GM18505 (cell line): ENCODE measurements at regions not wholly inside any gene's neighbourhood (a gene's known extent, or its start where the extent isn't known, plus 50 kb on each side); places are given as distances from the start of the nearest gene placed in this dataset.
A peak's percentile ranks its signal among the peaks of the same experiment; 100 is the strongest.
"Not testable (repeated sequence)": the region's sequence is repeated elsewhere in the genome, so short reads cannot be mapped to it uniquely, and the experiment has no call there.

ENCODE experiments used
- ATAC-seq: cut with Tn5 transposase; IDR thresholded peaks from one replicate; pipeline ENCODE4 v1.9.1; 2021; ENCODE audit not compliant: unreplicated experiment
- POLR2A ChIP-seq: IDR thresholded peaks from 4 replicates; pipeline ENCODE4 v1.6.1; 2011; ENCODE audit warnings: borderline replicate concordance; ENCODE audit not compliant: insufficient read depth, insufficient read length; ENCODE audit errors: extremely low read depth

DNA sequence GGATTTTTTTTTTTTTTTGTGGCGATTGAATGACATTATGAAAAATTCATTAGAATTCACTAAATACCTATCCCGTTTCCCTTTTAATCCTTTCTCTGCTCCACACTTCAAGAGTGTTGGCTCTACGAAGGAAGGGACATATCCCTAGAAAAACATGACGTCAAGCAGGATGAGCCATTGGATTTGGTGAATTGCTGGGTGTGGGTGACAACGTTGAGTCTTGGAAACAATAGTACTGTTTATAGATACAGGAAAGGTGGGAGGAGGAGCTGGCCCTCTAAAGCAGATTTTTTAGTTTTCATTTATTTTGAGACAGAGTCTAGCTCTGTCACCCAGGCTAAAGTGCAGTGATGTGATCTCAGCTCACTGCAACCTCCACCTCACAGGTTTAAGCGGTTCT is 167.6 kb upstream of the FAM20A start:
- no peak for ATAC-seq
- no peak for TF ChIP-seq POLR2A

DNA sequence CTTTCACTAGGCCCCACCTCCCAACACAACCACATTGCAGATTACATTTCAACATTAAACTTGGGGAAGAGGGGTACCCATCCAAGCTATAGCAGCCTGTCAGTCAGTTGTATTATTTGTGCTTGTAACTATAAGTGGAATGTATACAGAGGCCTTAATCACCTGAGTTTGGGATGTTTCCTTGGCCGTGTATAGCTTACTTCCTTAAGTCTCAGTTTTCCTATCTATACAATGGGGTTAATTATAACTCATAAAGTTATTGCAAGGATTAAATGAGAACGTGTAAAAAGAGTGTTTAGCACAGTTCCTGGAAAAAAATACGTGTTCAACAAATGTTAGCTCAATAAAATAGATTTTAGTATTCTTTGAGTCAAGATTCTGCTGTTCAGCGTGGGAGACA is 165.5 kb upstream of the FAM20A start:
- ATAC-seq = no peak
- TF ChIP-seq POLR2A = no peak

DNA sequence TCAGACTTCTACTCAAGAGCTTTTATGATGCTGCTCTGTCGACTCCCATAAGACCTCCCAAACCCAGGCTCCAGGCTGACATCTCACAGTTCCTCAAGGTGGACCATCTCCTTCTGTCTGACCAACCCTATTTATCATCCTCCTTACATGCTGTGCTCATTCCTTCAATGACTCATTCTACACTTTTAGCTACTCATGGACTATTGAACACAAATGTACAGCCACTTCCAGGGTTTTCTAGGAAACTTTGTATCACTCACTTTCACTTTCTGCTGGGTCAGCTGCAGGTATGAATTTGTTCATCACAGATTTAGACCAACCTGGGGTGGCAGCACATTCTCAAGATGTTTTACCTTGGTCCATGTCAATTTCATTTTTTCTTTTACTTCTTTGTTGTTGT is 162.4 kb upstream of the FAM20A start:
- no peak for ATAC-seq
- TF ChIP-seq POLR2A = no peak

DNA sequence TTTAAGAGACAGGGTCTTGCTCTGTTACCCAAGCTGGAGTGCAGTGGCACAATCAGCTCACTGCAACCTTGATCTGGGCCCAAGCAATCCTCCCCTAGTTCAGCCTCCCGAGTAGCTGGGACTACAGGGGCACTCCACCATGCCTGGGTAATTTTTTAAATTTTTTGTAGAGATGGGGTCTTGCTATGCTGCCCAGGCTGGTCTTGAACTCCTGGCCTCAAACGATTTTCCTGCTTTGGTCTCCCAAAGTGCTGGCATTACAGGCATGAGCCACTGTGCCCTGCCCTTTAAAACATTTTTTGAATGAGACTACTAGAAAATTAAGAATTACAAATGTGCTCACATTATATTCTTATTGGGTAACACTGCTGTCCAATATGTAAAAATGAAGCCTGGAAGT is 161.7 kb upstream of the FAM20A start:
- no peak for ATAC-seq

DNA sequence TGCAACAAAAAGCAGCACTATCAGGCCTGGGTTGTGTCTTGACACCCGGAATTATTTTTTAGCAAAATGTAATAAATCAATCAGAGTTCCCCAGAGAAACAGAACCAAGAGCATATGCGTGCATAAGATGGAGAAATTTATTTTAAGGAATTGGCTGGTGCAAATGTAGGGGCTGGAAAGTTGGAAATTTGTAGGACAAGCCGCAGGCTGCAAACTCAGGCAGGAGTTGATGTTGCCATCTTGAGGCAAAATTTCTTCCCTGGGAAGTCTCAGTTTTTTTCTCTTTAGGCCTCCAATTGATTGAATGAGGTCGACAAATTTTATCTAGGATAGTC is 158.9 kb upstream of the FAM20A start:
- no peak for TF ChIP-seq POLR2A
- no peak for ATAC-seq

More for the DNA sequence above, 161.7 kb upstream of the FAM20A start:
- no peak for TF ChIP-seq POLR2A

DNA sequence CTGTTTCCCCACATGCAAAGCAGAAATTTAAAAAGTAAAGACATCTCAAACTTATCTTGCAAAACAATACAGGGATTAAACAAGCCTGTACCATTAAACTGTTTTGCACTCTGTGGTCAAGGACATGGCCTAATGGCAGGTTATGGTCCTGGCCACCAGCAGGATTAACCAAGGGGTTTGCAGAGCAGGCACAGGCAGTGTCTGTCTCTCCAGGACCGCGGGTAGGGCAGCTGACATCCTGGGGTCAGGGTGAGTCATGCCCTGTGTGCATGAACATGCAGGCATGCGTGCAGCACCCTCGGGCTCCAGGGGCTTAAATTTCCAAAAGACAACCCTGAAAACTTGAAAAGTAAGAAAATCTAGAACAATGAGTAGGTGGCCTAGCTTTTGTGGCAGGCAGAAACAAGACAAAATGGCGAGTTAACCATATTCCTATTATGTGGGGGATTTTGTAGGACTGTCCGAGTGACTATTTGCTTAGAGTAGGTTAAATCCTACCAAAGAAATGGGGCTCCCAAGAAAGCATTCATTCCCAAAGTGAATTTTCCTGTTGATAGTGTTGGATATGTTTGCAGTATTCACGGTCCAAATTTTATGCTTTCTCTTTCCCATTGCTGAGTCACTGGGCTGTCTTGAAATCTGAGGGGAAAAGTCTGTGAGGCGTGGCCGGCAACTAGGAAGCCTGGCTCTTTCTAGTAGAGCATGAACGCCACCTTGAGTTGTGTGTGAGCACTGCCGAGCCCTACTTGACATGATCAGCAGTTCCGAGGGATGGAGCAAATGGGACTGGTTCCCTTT is 158.4 kb upstream of the FAM20A start:
- ATAC-seq = peak; percentile 85
- TF ChIP-seq POLR2A = no peak

DNA sequence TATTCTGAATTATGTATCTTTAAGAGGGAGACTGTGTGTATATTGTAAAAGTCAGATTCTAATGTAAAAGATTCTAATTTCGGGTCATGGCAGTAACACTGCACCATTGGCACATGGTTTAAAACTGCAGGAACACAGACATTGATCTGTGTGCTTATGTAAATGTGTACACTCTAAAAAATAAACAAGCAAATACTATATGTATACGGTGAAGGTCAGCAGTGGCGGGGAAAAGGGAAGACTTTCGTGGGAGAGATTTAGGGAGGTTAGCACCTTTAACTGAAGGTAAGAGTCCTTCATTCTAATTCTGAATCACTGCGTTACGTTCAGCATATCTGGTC is 157.8 kb upstream of the FAM20A start:
- no peak for ATAC-seq
- TF ChIP-seq POLR2A = no peak

DNA sequence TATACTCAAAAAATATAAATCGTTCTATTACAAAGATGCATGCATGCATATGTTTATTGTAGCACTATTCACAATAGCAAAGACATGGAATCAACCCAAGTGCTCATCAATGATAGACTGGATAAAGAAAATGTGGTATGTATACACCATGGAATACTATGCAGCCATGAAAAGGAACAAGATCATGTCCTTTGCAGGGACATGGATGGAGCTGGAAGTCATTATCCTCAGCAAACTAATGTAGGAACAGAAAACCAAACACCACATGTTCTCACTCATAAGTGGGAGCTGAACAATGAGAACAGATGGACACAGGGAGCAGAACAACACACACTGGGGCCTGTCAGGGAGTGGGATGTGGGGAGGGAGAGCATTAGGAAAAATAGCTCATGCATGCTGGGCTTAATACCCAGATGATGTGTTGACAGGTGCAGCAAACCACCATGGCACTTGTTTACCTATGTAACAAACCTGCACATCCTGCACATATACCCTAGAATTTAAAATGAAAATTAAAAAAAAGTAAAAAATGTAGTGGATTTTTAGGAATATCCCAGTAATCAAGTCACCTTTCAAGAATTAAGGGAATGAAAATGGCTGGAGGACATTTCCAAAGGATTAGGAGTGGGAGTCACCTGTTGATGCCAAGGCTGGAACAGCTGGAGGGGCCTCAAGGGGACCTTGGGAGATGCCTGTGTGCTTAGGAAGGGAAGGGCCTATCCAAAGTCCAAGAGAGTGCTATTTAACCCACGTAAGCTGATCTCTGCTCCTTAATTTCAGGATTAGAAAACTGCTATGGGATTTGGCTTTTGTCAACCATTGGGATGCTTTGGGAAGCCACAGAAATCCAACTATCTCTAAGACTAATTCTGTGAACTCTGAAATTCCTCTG is 156.9 kb upstream of the FAM20A start:
- ATAC-seq = not testable (repeated sequence)

DNA sequence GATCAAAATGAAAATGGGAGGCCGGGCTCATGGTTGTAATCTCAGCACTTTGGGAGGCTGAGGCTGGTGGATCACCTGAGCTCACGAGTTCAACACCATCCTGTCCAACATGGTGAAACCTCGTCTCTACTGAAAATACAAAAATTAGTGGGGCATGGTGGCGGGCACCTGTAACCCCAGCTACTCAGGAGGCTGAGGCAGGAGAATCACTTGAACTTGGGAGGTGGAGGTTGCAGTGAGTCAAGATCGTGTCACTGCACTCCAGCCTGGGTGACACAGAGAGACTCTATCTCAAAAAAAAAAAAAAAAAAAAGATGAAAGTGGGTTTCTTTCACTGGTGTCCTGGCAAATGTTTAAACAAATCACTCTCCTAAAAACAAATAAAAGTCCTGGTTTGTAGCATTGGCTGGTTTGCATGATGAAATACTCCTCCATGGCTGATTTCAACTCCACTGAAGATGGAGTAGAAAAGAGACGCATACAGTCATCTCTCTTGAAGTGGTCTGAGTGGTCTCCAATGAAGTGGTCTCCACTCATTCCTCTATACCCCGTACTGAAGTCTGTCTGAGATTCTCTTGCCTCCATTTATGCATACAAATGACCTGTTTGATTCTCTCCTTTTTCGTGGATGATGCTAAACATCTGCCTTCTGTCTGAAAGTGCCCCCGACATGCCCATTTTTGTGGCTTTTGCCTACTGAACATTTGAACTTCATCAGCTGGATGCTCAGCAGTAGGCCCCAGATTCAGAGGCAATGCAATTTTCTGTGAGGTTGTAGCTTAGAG is 153.0 kb upstream of the FAM20A start:
- no peak for ATAC-seq
- TF ChIP-seq POLR2A = no peak

DNA sequence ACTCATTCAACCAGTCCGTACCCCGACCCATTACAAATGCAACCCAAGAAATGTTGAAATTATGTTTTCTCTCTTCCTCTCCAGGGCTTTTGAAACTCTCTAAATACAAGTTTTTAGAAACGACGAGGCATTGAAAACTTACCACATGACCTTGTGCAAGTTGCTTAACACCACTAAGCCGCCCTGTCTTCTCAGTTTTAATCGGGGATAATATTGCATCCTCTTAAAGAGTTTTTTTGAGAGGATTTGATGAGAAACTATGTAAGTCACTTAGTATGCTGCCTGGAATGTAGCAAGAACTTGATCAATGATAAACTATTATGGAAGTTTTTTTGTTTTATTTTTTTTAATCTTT is 149.0 kb upstream of the FAM20A start:
- no peak for TF ChIP-seq POLR2A
- no peak for ATAC-seq

DNA sequence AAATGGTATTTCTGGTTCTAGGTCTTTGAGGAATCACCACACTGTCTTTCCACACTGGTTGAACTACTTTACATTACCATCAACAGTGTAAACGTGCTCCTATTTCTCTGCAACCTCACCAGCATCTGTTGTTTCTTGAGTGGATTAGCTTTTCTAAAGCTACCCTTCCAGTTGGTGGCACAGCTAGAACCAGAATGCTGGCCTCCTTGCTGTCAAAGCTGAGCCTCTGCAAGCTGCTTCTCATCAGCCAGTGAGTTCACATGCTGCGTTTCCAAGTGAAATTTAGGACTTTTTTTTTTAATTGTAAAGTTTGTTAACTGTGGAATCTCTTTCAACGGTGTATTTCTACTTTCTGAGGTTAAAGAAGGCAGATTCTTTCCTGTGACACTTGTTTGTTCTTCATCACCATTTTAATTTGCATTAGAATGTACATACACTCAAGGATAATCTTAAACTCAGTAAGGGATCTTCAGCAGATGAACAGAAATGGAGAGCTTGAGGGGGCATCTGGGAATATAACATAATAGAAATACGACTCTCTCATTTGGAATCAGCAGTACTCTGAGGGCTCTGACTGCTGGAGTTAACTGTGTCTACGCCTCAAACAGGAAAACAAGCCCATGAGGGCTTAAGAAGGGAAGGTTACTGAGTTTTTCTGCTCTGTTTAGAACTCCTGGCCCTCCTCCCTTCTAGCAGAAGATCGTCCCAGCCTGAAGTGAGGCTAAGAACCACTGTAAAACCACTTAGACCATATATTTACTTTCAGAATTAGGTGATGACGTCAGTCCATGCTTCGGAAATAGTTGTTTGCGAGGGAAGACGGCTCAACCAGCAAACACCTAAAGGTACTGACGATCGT is 148.4 kb upstream of the FAM20A start:
- TF ChIP-seq POLR2A = no peak
- no peak for ATAC-seq

DNA sequence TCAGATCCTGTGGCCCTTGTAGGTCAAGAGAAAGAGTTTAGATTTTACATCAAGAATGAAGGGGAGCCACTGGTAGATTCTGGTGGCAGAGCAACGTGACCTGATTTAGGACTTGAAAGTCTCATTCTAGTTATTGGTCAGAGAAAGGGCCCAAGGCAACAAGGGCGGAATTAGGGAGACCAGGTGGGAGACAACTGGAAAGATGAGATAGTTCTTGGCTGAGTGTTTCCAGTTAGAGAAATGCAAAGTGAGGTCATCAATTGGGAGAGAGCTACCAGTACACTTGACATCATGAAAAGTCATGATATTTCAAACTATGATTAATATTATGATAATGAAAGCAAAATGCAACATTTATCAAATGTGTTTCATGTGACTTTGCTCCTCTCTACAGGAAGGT is 147.2 kb upstream of the FAM20A start:
- no peak for ATAC-seq
- no peak for TF ChIP-seq POLR2A
